Stomach (tissue), 4 donors: ENCODE measurements at regions not wholly inside any gene's neighbourhood (a gene's known extent, or its start where the extent isn't known, plus 50 kb on each side); places are given as distances from the start of the nearest gene placed in this dataset.

ENCODE experiments used
- EP300 ChIP-seq: sonication (generic); formaldehyde crosslinking; IDR thresholded peaks from one replicate; pipeline ENCODE4 v1.6.1; 2017; ENCODE audit warnings: antibody characterized with exemption
- POLR2AphosphoS5 ChIP-seq, 3 donors: sonication (generic); formaldehyde crosslinking; IDR thresholded peaks; one replicate each; pipeline ENCODE4 v1.6.1; 2016; ENCODE audit warnings: antibody characterized with exemption in 3 of 3
- TF ChIP-seq, protein P1 (sequence below), 7 experiments: fragments of 450-650 bp in 4 of 7; fragments of 200-600 bp in 3 of 7; sonication (generic) in 3 of 7; IDR thresholded peaks; one replicate each; pipeline ENCODE4 v1.5.1; 2016 to 2019; ENCODE audit warnings: antibody characterized with exemption in 7 of 7, control low read depth in 2 of 7, mild to moderate bottlenecking in 1 of 7

DNA sequence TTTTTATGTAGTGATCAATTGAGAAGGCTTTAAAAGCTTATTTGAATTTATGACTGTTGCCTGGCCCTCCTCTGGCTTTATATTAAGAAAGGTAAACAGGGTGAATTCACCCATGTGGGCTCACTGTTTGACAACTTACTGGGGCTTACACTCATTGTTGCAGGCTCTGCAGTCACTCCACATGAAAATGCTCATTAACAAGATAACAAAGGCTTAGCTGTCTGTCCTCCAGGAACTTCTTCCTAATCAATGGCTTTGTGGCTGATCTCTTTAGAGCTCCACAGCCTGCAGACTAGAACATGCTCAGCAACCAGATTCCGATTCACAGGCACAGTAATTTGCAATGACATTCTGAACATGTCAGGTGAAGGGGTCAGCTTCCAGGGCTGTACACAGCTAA is 323.2 kb upstream of the MAN1A1 start:
- TF ChIP-seq, protein P1, sequence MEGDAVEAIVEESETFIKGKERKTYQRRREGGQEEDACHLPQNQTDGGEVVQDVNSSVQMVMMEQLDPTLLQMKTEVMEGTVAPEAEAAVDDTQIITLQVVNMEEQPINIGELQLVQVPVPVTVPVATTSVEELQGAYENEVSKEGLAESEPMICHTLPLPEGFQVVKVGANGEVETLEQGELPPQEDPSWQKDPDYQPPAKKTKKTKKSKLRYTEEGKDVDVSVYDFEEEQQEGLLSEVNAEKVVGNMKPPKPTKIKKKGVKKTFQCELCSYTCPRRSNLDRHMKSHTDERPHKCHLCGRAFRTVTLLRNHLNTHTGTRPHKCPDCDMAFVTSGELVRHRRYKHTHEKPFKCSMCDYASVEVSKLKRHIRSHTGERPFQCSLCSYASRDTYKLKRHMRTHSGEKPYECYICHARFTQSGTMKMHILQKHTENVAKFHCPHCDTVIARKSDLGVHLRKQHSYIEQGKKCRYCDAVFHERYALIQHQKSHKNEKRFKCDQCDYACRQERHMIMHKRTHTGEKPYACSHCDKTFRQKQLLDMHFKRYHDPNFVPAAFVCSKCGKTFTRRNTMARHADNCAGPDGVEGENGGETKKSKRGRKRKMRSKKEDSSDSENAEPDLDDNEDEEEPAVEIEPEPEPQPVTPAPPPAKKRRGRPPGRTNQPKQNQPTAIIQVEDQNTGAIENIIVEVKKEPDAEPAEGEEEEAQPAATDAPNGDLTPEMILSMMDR (IDR thresholded peaks at IDR 0.05) = no peak
- no peak for TF ChIP-seq POLR2AphosphoS5 (IDR thresholded peaks at IDR 0.05)
- TF ChIP-seq EP300 = no peak
